Endothelial cell of umbilical vein (primary cell): ENCODE measurements at regions not wholly inside any gene's neighbourhood (a gene's known extent, or its start where the extent isn't known, plus 50 kb on each side); places are given as distances from the start of the nearest gene placed in this dataset.

Experiments
- BruUV-seq: library from RNA; stranded (reverse); fragments of 400-500 nt; replicated peaks from 2 replicates; lab custom pipeline; 2021; lab: Mats Ljungman, UMichigan
- CTCF ChIA-PET: fragments of 300-600, 350-600 bp; sonication (Branson Sonifier 250); formaldehyde crosslinking; loops from one replicate; lab custom pipeline; 2021; ENCODE audit warnings: antibody characterized with exemption, inconsistent platforms; lab: Charles Lee
- POLR2A ChIA-PET: fragments of 300-600, 350-600 bp; sonication (Branson Sonifier 250); formaldehyde crosslinking; loops from one replicate; lab custom pipeline; 2021; ENCODE audit warnings: antibody characterized with exemption, inconsistent platforms; lab: Charles Lee
- DNase-seq: peaks from one replicate; pipeline ENCODE4 v3.0.0-alpha.2; 2011; ENCODE audit warnings: low read depth, low spot score
- FAIRE-seq: peaks from 2 replicates; lab custom pipeline; 2011; peaks lifted over from hg19 to GRCh38; lab: Jason Lieb, UNC
- H2AFZ ChIP-seq: 2 replicates; pipeline ENCODE4 v1.6.0; 2012; ENCODE audit warnings: low read depth, low read length, control low read depth, inconsistent platforms
- H3K27ac ChIP-seq: 2 replicates; pipeline ENCODE4 v1.5.1; 2011; ENCODE audit warnings: low read depth, mild to moderate bottlenecking, control low read depth, low read length, moderate library complexity; ENCODE audit not compliant: insufficient read depth
- H3K27me3 ChIP-seq, 2 experiments: 2 replicates each; pipeline versions ENCODE4 v1.6.0 to v1.6.1; 2011; ENCODE audit warnings: low read length in 2 of 2, mixed read lengths in 1 of 2; ENCODE audit not compliant: control insufficient read depth in 2 of 2, insufficient read depth in 2 of 2
- H3K36me3 ChIP-seq, 2 experiments: 2 replicates in 1 of 2; 3 replicates in 1 of 2; pipeline ENCODE4 v1.5.1; 2011; ENCODE audit warnings: low read length in 2 of 2, mild to moderate bottlenecking in 1 of 2, moderate library complexity in 1 of 2; ENCODE audit not compliant: control insufficient read depth in 2 of 2, insufficient read depth in 2 of 2; ENCODE audit errors: extremely low read depth in 1 of 2
- H3K4me1 ChIP-seq: 3 replicates; pipeline ENCODE4 v1.5.1; 2011; ENCODE audit warnings: mild to moderate bottlenecking, low read length; ENCODE audit not compliant: control insufficient read depth, insufficient read depth; ENCODE audit errors: extremely low read depth
- H3K4me2 ChIP-seq: 2 replicates; pipeline ENCODE4 v1.6.1; 2011; ENCODE audit warnings: low read length, control low read depth, mixed read lengths; ENCODE audit not compliant: insufficient read depth
- H3K4me3 ChIP-seq, 3 experiments: fragments of 200-600 bp in 1 of 3; sonication (generic), shearing (Covaris generic) in 1 of 3; replicated peaks in 1 of 3; 2 replicates each; pipeline ENCODE4 v1.5.1; 2011 to 2016; ENCODE audit warnings: control low read depth in 3 of 3, low read length in 3 of 3, mild to moderate bottlenecking in 2 of 3, inconsistent platforms in 1 of 3, low read depth in 1 of 3, moderate library complexity in 1 of 3; ENCODE audit not compliant: insufficient read depth in 1 of 3
- H3K79me2 ChIP-seq: 2 replicates; pipeline ENCODE4 v1.6.0; 2012; ENCODE audit warnings: low read length, inconsistent platforms; ENCODE audit not compliant: control insufficient read depth, insufficient read depth
- H3K9ac ChIP-seq: replicated peaks from 2 replicates; pipeline ENCODE3; 2011; ENCODE audit warnings: low read length, control low read depth; ENCODE audit not compliant: insufficient read depth; ENCODE audit errors: extremely low read depth
- H3K9me1 ChIP-seq: replicated peaks from 3 replicates; pipeline ENCODE4 v1.6.0; 2011; ENCODE audit warnings: mild to moderate bottlenecking, low read length; ENCODE audit not compliant: control insufficient read depth, insufficient read depth; ENCODE audit errors: extremely low read depth
- H3K9me3 ChIP-seq: replicated peaks from 2 replicates; pipeline ENCODE4 v1.5.1; 2012; ENCODE audit warnings: low read length, inconsistent platforms; ENCODE audit not compliant: control insufficient read depth, insufficient read depth
- H4K20me1 ChIP-seq: replicated peaks from 2 replicates; pipeline ENCODE3; 2011; ENCODE audit warnings: mild to moderate bottlenecking, low read length; ENCODE audit not compliant: control insufficient read depth, insufficient read depth; ENCODE audit errors: extremely low read depth
- EZH2 ChIP-seq: IDR thresholded peaks from 2 replicates; pipeline ENCODE4 v1.6.1; 2012; ENCODE audit warnings: borderline replicate concordance, low read depth, mild to moderate bottlenecking, moderate library complexity, low read length, inconsistent platforms; ENCODE audit not compliant: severe bottlenecking
- FOS ChIP-seq: IDR thresholded peaks from 2 replicates; pipeline ENCODE4 v1.6.1; 2011; ENCODE audit warnings: mild to moderate bottlenecking, low read length, moderate library complexity, borderline replicate concordance; ENCODE audit not compliant: insufficient read depth
- GATA2 ChIP-seq: IDR thresholded peaks from 2 replicates; pipeline ENCODE4 v1.7.0; 2011; ENCODE audit warnings: low read depth, mild to moderate bottlenecking, moderate library complexity, mixed read lengths, low read length; ENCODE audit not compliant: insufficient read length, insufficient read depth
- JUN ChIP-seq: IDR thresholded peaks from 2 replicates; pipeline ENCODE4 v1.6.1; 2011; ENCODE audit warnings: borderline replicate concordance, low read depth; ENCODE audit not compliant: insufficient read length, insufficient read depth
- MAX ChIP-seq: IDR thresholded peaks from 2 replicates; pipeline ENCODE4 v1.6.1; 2011; ENCODE audit not compliant: insufficient read depth, insufficient read length
- MYC ChIP-seq: IDR thresholded peaks from one replicate; pipeline ENCODE4 v1.6.1; 2011; ENCODE audit warnings: mild to moderate bottlenecking, low read depth, low read length
- POLR2A ChIP-seq: IDR thresholded peaks from 2 replicates; pipeline ENCODE4 v1.6.1; 2012; ENCODE audit warnings: low read depth, mild to moderate bottlenecking, control low read depth, low read length
- POLR2AphosphoS5 ChIP-seq: IDR thresholded peaks from 2 replicates; pipeline ENCODE4 v1.6.1; 2012; ENCODE audit warnings: low read depth, mild to moderate bottlenecking, control low read depth, low read length, moderate library complexity; ENCODE audit not compliant: insufficient read depth
- dilution Hi-C: fragments of 300-500 bp; cut with MboI; formaldehyde crosslinking; loops from one replicate; pipeline ENCODE4 v1.15.0; 2019; ENCODE audit warnings: low sequenced_read_pairs; ENCODE audit not compliant: extremely low pct_ligation_motif_present
- intact Hi-C: fragments of 100-400 bp; cut with micrococcal nuclease; formaldehyde crosslinking; loops from one replicate; pipeline ENCODE4 v1.10.0; 2022
- TF ChIP-seq, protein P1 (sequence below), 2 donors: IDR thresholded peaks; 1 replicate in 1 of 2; 2 replicates in 1 of 2; pipeline ENCODE4 v1.5.1; 2011; ENCODE audit warnings: low read length in 2 of 2, mild to moderate bottlenecking in 2 of 2, moderate library complexity in 2 of 2, control low read depth in 1 of 2, inconsistent platforms in 1 of 2, low read depth in 1 of 2; ENCODE audit not compliant: insufficient read depth in 1 of 2; ENCODE audit errors: extremely low read depth in 1 of 2

DNA sequence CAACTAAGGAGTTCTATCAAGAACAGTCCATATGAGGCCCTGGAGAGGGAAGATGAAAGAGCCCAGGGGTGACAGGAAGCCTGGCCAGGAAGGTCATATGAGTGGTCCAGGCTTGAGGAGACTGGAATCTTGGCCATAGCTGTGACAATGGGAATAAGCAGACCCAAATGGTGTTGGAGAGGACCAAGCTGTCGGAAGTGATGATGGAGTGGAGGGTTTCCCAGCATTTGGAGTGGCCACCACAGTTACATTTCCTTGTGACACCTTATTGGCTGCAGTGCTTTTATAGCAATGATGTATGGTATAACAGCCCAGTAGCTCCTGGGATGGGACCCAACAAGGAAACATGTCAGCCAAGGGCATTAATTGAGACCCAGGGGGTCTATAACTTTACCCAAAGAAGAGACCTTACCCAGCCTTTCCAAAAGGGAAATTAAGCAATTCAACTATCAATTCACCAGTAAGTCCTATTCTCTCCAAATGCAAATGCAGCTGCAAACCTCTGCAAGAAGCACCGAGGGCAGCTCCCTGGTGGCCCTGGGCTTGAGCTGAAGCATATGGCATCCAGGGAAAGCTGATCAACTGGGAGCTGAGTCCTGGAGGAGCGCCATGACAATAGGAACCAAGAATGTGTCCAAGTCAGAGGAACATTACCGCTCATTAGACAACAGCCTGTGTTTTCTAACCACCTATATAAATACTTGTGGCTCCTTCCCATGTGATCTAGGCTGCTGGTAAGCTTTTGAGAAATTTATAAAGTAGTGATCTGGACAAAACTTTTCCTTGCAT lies 219.4 kb downstream of the SOD2 start:
- H2AFZ ChIP-seq = no peak overlapping the region
- no peak overlapping the region for H3K9ac ChIP-seq
- H3K4me3 ChIP-seq = no peak overlapping the region
- no peaks in the 10 kb centered on the region for H3K27me3 ChIP-seq
- dilution Hi-C loops (no loop called here), intact Hi-C loops (no loop called here)
- CTCF ChIA-PET = no interaction called here
- H3K9me1 ChIP-seq = no peaks in the 10 kb centered on the region
- FAIRE-seq = no peak
- H3K36me3 ChIP-seq = no peaks in the 10 kb centered on the region
- POLR2A ChIA-PET = no interaction called here
- H3K27ac ChIP-seq = no peak overlapping the region
- H3K4me2 ChIP-seq = no peak overlapping the region
- BruUV-seq = no TSS peak
- TF ChIP-seq POLR2AphosphoS5 = no peak
- TF ChIP-seq FOS = no peak
- no peak for TF ChIP-seq MYC
- TF ChIP-seq GATA2 = no peak
- TF ChIP-seq, protein P1, sequence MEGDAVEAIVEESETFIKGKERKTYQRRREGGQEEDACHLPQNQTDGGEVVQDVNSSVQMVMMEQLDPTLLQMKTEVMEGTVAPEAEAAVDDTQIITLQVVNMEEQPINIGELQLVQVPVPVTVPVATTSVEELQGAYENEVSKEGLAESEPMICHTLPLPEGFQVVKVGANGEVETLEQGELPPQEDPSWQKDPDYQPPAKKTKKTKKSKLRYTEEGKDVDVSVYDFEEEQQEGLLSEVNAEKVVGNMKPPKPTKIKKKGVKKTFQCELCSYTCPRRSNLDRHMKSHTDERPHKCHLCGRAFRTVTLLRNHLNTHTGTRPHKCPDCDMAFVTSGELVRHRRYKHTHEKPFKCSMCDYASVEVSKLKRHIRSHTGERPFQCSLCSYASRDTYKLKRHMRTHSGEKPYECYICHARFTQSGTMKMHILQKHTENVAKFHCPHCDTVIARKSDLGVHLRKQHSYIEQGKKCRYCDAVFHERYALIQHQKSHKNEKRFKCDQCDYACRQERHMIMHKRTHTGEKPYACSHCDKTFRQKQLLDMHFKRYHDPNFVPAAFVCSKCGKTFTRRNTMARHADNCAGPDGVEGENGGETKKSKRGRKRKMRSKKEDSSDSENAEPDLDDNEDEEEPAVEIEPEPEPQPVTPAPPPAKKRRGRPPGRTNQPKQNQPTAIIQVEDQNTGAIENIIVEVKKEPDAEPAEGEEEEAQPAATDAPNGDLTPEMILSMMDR (IDR thresholded peaks at IDR 0.05; ENCODE audit: extremely low read depth in 1 of 2, insufficient read depth in 1 of 2, low read depth in 1 of 2, low read length in 2 of 2) = no peak
- TF ChIP-seq EZH2 = no peak
- TF ChIP-seq JUN = no peak
- TF ChIP-seq POLR2A = no peak
- TF ChIP-seq MAX = no peak
- no peaks in the 10 kb centered on the region for H3K9me3 ChIP-seq
- no peak for DNase-seq
- H4K20me1 ChIP-seq = no peaks in the 10 kb centered on the region
- no peaks in the 10 kb centered on the region for H3K4me1 ChIP-seq
- H3K79me2 ChIP-seq = no peaks in the 10 kb centered on the region
